ENCODE measurements at regions not wholly inside any gene's neighbourhood (a gene's known extent, or its start where the extent isn't known, plus 50 kb on each side); places are given as distances from the start of the nearest gene placed in this dataset.
A peak's percentile ranks its signal among the peaks of the same experiment; 100 is the strongest.

DNA sequence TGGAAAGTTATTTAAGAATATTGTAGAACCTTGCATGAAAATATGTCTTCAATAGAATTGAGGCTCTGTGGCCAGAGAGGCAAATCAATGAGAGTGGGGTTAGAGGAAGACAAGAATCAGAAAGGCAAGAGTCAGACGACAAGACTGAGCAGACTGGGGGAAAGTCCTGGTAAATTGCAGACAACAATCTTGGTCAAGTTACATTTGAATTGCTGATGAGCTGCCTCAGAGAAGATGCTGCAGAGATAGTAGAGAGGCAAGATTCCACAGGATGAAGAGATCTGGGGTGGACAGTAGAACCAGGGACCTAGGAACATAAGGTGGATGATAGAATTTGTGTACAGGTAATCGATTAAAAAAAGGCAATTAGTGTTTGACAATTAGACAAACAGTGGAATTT is 133.8 kb downstream of the RXFP2 start:
- peaks cover 10% of the 10 kb centered on the region for H3K4me1 Mint-ChIP-seq
- peaks cover 2% of the 10 kb centered on the region for H3K27me3 Mint-ChIP-seq (ENCODE audit: insufficient read depth, low read depth, poor library complexity)
- no peak overlapping the region for H2AFZ ChIP-seq
- no peaks in the 10 kb centered on the region for H3K79me2 ChIP-seq (replicated peaks; ENCODE audit: insufficient read depth)
- H3K4me2 ChIP-seq = 0 out of 2 replicates have a peak overlapping the region, but pooled peaks have one; percentile 11
- no peaks in the 10 kb centered on the region for H3K36me3 Mint-ChIP-seq (ENCODE audit: low read depth)
- no peak; the same call in 2 of the 3 replicates for ATAC-seq
- no peak overlapping the region for H3K27ac ChIP-seq (ENCODE audit: low read depth)
- no peaks in the 10 kb centered on the region for H3K27me3 ChIP-seq (ENCODE audit: insufficient read depth)
- no peak for TF ChIP-seq STAT1 (IDR thresholded peaks at IDR 0.05; ENCODE audit: unreplicated experiment)
- TF ChIP-seq, protein P1, sequence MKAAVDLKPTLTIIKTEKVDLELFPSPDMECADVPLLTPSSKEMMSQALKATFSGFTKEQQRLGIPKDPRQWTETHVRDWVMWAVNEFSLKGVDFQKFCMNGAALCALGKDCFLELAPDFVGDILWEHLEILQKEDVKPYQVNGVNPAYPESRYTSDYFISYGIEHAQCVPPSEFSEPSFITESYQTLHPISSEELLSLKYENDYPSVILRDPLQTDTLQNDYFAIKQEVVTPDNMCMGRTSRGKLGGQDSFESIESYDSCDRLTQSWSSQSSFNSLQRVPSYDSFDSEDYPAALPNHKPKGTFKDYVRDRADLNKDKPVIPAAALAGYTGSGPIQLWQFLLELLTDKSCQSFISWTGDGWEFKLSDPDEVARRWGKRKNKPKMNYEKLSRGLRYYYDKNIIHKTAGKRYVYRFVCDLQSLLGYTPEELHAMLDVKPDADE (IDR thresholded peaks at IDR 0.05) = no peak
- TF ChIP-seq JUNB (IDR thresholded peaks at IDR 0.05; ENCODE audit: unreplicated experiment) = no peak
- no peak for TF ChIP-seq ZNF331 (CRISPR knock-in tag; IDR thresholded peaks at IDR 0.05; ENCODE audit: low read depth)
- TF ChIP-seq EZH2 (IDR thresholded peaks at IDR 0.05; ENCODE audit: low read depth, unreplicated experiment) = no peak
- TF ChIP-seq, protein P2, sequence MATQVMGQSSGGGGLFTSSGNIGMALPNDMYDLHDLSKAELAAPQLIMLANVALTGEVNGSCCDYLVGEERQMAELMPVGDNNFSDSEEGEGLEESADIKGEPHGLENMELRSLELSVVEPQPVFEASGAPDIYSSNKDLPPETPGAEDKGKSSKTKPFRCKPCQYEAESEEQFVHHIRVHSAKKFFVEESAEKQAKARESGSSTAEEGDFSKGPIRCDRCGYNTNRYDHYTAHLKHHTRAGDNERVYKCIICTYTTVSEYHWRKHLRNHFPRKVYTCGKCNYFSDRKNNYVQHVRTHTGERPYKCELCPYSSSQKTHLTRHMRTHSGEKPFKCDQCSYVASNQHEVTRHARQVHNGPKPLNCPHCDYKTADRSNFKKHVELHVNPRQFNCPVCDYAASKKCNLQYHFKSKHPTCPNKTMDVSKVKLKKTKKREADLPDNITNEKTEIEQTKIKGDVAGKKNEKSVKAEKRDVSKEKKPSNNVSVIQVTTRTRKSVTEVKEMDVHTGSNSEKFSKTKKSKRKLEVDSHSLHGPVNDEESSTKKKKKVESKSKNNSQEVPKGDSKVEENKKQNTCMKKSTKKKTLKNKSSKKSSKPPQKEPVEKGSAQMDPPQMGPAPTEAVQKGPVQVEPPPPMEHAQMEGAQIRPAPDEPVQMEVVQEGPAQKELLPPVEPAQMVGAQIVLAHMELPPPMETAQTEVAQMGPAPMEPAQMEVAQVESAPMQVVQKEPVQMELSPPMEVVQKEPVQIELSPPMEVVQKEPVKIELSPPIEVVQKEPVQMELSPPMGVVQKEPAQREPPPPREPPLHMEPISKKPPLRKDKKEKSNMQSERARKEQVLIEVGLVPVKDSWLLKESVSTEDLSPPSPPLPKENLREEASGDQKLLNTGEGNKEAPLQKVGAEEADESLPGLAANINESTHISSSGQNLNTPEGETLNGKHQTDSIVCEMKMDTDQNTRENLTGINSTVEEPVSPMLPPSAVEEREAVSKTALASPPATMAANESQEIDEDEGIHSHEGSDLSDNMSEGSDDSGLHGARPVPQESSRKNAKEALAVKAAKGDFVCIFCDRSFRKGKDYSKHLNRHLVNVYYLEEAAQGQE (IDR thresholded peaks at IDR 0.05; ENCODE audit: unreplicated experiment) = no peak
- TF ChIP-seq POLR2AphosphoS5 (IDR thresholded peaks at IDR 0.05; ENCODE audit: low read depth) = no peak
- TF ChIP-seq, protein P3, sequence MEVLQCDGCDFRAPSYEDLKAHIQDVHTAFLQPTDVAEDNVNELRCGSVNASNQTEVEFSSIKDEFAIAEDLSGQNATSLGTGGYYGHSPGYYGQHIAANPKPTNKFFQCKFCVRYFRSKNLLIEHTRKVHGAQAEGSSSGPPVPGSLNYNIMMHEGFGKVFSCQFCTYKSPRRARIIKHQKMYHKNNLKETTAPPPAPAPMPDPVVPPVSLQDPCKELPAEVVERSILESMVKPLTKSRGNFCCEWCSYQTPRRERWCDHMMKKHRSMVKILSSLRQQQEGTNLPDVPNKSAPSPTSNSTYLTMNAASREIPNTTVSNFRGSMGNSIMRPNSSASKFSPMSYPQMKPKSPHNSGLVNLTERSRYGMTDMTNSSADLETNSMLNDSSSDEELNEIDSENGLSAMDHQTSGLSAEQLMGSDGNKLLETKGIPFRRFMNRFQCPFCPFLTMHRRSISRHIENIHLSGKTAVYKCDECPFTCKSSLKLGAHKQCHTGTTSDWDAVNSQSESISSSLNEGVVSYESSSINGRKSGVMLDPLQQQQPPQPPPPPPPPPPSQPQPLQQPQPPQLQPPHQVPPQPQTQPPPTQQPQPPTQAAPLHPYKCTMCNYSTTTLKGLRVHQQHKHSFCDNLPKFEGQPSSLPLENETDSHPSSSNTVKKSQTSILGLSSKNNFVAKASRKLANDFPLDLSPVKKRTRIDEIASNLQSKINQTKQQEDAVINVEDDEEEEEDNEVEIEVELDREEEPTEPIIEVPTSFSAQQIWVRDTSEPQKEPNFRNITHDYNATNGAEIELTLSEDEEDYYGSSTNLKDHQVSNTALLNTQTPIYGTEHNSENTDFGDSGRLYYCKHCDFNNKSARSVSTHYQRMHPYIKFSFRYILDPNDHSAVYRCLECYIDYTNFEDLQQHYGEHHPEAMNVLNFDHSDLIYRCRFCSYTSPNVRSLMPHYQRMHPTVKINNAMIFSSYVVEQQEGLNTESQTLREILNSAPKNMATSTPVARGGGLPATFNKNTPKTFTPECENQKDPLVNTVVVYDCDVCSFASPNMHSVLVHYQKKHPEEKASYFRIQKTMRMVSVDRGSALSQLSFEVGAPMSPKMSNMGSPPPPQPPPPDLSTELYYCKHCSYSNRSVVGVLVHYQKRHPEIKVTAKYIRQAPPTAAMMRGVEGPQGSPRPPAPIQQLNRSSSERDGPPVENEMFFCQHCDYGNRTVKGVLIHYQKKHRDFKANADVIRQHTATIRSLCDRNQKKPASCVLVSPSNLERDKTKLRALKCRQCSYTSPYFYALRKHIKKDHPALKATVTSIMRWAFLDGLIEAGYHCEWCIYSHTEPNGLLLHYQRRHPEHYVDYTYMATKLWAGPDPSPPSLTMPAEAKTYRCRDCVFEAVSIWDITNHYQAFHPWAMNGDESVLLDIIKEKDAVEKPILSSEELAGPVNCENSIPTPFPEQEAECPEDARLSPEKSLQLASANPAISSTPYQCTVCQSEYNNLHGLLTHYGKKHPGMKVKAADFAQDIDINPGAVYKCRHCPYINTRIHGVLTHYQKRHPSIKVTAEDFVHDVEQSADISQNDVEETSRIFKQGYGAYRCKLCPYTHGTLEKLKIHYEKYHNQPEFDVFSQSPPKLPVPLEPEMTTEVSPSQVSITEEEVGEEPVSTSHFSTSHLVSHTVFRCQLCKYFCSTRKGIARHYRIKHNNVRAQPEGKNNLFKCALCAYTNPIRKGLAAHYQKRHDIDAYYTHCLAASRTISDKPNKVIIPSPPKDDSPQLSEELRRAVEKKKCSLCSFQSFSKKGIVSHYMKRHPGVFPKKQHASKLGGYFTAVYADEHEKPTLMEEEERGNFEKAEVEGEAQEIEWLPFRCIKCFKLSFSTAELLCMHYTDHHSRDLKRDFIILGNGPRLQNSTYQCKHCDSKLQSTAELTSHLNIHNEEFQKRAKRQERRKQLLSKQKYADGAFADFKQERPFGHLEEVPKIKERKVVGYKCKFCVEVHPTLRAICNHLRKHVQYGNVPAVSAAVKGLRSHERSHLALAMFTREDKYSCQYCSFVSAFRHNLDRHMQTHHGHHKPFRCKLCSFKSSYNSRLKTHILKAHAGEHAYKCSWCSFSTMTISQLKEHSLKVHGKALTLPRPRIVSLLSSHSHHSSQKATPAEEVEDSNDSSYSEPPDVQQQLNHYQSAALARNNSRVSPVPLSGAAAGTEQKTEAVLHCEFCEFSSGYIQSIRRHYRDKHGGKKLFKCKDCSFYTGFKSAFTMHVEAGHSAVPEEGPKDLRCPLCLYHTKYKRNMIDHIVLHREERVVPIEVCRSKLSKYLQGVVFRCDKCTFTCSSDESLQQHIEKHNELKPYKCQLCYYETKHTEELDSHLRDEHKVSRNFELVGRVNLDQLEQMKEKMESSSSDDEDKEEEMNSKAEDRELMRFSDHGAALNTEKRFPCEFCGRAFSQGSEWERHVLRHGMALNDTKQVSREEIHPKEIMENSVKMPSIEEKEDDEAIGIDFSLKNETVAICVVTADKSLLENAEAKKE (CRISPR knock-in tag; IDR thresholded peaks at IDR 0.05) = no peak
- no peak for TF ChIP-seq CREB1 (CRISPR knock-in tag; IDR thresholded peaks at IDR 0.05; ENCODE audit: low read depth)
- TF ChIP-seq NANOG (IDR thresholded peaks at IDR 0.05; ENCODE audit: borderline replicate concordance) = no peak
- no peak for TF ChIP-seq EZH2phosphoT487 (IDR thresholded peaks at IDR 0.05; ENCODE audit: unreplicated experiment)
- no peak for TF ChIP-seq ZNF114 (CRISPR knock-in tag; IDR thresholded peaks at IDR 0.05)
- TF ChIP-seq, protein P4, sequence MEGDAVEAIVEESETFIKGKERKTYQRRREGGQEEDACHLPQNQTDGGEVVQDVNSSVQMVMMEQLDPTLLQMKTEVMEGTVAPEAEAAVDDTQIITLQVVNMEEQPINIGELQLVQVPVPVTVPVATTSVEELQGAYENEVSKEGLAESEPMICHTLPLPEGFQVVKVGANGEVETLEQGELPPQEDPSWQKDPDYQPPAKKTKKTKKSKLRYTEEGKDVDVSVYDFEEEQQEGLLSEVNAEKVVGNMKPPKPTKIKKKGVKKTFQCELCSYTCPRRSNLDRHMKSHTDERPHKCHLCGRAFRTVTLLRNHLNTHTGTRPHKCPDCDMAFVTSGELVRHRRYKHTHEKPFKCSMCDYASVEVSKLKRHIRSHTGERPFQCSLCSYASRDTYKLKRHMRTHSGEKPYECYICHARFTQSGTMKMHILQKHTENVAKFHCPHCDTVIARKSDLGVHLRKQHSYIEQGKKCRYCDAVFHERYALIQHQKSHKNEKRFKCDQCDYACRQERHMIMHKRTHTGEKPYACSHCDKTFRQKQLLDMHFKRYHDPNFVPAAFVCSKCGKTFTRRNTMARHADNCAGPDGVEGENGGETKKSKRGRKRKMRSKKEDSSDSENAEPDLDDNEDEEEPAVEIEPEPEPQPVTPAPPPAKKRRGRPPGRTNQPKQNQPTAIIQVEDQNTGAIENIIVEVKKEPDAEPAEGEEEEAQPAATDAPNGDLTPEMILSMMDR (conservative IDR thresholded peaks at IDR 0.05; ENCODE audit: low read depth in 2 of 2) = no peak
- no peaks in the 10 kb centered on the region for H4K20me1 ChIP-seq (replicated peaks; ENCODE audit: insufficient read depth)
- H3K4me1 ChIP-seq (ENCODE audit: insufficient read depth) = 0 out of 2 replicates have a peak, but pooled peaks cover 9% of the 10 kb centered on the region
- no peak overlapping the region for H3K27ac Mint-ChIP-seq
- no peak for DNase-seq (ENCODE audit: low spot score)
- H3K36me3 ChIP-seq (ENCODE audit: insufficient read depth) = no peaks in the 10 kb centered on the region
- H3K9me3 Mint-ChIP-seq = no peaks in the 10 kb centered on the region
- H3K9me2 ChIP-seq (ENCODE audit: insufficient read depth) = no peaks in the 10 kb centered on the region; the same call in 1 of the 2 replicates
- H3F3A ChIP-seq (replicated peaks; ENCODE audit: low read depth) = no peaks in the 10 kb centered on the region
- no peak overlapping the region for H3K4me3 ChIP-seq
- no peak overlapping the region for H3K4me3 Mint-ChIP-seq

Data from GM23338 (cell line).